IMR-90 (cell line): ENCODE measurements at regions not wholly inside any gene's neighbourhood (a gene's known extent, or its start where the extent isn't known, plus 50 kb on each side); places are given as distances from the start of the nearest gene placed in this dataset.

Experiments used
- CTCF ChIP-seq: conservative IDR thresholded peaks from 2 replicates; pipeline ENCODE4 v1.5.1; 2012; ENCODE audit warnings: mild to moderate bottlenecking, low read depth, low read length, improper control_type of control experiment
- MAFK ChIP-seq: IDR thresholded peaks from 2 replicates; pipeline ENCODE4 v1.6.1; 2012; ENCODE audit warnings: low read depth, low read length, improper control_type of control experiment
- USF2 ChIP-seq: fragments of 150-350 bp; IDR thresholded peaks from 2 replicates; pipeline ENCODE4 v1.6.1; 2017; ENCODE audit warnings: mild to moderate bottlenecking, antibody characterized with exemption, low read length, low read depth

GRCh38 chr12:91931111-91931510 is 214.5 kb downstream of the BTG1 start:
- TF ChIP-seq MAFK (no peak), CTCF (no peak), USF2 (no peak)
